NCI-H2029 (cell line): ENCODE measurements at regions not wholly inside any gene's neighbourhood (a gene's known extent, or its start where the extent isn't known, plus 50 kb on each side); places are given as distances from the start of the nearest gene placed in this dataset.
"Not testable (repeated sequence)": the region's sequence is repeated elsewhere in the genome, so short reads cannot be mapped to it uniquely, and the experiment has no call there.

Experiments used
- DNase-seq: peaks from one replicate; lab custom pipeline; 2025; lab: John Stamatoyannopoulos, UW

DNA sequence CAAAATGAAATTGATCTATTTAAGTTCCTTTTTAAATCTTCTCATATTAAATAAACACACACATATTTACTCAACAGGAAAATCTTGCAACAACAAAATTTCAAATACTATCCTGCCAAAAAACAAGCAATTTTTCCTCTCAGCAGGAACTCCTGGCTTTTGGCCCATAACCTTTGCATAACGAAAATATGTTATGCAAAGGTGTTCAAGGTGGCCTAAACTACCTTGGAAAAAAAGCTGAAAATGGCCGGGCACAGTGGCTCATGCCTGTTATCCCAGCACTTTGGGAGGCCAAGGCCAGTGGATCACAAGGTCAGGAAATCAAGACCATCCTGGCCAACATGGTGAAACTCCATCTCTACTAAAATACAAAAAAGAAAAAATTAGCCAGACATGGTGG is 424.3 kb upstream of the ZNF337 start:
- DNase-seq, result not testable (repeated sequence)

GRCh38 chr20:26094498-26094897 is 397.8 kb upstream of the ZNF337 start:
- DNase-seq, result not testable (repeated sequence)

GRCh38 chr20:26091921-26092320 is 395.3 kb upstream of the ZNF337 start:
- not testable (repeated sequence) for DNase-seq

DNA sequence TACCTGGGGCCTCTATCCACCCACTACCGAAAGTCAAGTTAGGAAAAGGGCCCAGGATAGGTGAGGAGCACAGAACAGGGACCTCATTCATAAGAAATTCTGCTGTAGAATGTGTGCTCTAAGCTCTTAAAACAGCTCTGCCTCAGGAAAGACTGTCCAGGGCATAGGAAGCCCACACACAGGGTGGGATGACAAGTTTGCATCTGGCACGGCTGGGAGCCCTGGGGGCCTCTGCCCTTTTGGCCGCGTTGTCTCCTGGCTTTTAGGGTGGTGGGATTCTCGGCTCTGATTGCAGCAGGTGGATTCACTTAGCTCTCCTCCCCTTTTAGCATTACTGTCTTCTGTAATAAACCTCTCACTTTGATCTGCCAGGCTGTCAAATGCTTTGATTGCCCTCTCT is 389.5 kb upstream of the ZNF337 start:
- DNase-seq, result not testable (repeated sequence)

DNA sequence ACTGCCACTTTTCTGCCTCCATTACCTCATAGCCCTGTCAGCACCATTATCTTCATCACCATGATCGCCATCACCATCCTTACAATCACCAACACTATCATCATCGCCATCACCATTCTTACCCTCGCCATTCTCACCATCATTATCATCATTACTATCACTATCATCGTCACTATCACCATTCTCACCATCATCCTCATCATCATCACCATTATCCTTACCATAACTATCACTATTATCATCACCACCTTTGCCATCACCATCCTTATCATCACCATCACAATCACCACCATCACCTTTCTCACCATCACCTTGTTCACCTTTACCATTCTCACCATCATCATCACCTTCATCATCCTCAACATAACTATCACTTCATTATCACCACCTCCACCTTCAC is 377.3 kb upstream of the ZNF337 start:
- not testable (repeated sequence) for DNase-seq

- not testable (repeated sequence) for DNase-seq
Observed at GRCh38 chr20:26059324-26059723, 362.7 kb upstream of the ZNF337 start.

GRCh38 chr20:26058446-26058845 is 361.8 kb upstream of the ZNF337 start:
- not testable (repeated sequence) for DNase-seq

- not testable (repeated sequence) for DNase-seq
Observed at GRCh38 chr20:26057135-26057752, 360.6 kb upstream of the ZNF337 start.

DNA sequence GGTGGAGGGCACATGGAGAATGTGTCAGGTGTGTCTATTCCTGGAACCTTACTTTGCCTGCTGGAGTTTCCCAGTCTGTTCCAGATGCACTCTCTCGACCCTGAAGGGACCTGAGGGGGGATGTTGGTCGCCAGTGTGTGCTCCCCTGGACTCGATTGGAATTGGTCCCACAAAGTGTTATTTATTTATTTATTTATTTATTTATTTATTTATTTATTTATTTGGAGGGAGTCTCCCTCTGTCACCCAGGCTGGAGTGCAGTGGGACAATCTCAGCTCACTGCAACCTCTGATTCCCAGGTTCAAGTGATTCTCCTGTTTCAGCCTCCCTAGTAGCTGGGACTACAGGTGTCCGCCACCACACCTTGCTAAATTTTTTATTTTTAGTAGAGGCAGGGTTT is 329.1 kb upstream of the ZNF337 start:
- not testable (repeated sequence) for DNase-seq

GRCh38 chr20:26010942-26011276 is 314.3 kb upstream of the ZNF337 start:
- DNase-seq, result not testable (repeated sequence)

DNA sequence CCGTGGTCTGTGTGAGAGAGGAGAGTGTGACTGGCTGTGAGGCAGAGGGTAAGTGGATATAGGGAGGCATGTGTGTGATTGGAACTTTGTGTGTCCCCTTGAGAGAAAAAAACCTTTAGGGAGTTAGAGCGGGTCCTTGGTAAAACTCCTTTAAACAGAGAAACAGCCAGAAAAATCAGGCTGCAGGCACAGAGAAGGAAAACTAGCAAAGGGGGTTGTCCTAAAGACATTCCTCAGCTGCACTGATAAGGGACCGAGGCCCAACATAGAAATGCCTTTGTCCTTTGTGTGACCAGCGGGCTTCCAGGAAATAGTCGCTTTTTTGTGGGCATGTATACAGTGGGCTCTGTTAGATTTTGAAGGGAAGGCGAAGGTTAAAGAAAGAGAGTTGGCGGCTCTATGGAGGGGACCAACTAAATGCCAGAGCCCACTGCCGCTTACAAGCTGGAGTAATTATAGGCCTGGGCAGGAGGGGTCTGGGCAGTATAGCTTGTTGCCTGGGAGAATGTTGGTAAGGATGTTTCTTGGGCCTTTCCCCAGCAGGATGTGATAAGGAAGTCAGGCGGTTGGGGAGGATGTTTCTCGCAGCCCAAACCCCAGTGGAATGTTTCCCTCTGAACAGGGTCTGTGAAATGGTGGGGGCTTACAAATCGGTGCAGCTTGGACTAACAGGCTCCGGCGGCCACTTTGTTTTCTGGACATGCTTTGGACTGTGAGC is 313.7 kb upstream of the ZNF337 start:
- not testable (repeated sequence) for DNase-seq

DNA sequence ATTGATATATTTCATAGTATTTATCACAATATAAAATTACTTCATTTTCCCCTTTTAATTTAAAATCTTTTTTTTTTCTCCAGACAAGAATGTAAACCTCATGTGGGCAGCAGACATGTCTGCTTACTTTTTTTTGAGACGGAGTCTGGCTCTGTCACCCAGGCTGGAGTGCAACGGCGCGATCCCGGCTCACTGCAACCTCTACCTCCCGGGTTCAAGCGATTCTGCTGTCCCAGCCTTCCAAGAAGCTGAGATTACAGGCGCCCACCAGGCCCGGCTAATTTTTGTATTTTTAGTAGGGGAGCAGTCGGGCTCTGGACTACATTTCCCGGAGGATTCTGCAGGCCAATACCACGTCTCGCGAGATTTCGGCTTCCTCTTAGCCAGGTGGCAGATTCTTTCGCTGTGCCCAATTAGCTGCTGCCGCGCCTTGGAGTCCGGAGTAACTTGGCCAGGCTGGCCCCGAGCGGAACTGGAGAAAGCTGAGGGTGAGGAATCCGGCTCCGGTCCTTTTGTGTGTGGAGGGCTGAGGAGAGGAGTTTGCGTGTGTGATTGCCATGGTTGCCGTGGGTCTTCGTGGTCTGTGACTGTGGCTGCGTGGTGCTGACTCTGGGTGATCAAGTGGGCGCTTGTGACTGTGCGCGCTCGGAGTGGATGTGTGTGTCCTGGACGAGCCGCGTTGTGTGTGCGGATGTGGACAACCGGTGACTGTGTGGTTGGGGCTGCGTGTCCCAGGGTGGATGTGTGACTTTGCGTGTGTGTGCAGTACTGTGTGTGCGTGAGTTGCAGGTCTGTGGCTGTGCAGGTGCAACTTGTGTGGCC is 313.0 kb upstream of the ZNF337 start:
- DNase-seq, result peak; percentile 76

DNA sequence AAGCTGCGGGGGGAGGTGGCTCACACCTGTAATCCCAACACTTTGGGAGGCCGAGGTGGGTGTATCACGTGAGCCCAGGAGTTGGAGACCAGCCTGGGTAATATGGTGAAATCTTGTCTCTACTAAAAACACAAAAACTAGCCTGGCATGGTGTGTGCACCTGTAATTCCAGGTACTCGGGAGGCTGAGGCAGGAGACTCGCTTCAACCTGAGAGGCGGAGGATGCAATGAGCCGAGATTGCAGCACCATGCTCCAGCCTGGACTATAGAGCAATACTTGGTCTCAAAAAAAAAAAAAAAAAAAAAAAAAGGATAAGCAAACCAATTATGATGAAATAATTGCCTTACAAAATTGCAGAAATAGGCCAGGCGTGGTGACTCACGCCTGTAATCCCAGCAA is 311.4 kb upstream of the ZNF337 start:
- DNase-seq, result not testable (repeated sequence)

DNA sequence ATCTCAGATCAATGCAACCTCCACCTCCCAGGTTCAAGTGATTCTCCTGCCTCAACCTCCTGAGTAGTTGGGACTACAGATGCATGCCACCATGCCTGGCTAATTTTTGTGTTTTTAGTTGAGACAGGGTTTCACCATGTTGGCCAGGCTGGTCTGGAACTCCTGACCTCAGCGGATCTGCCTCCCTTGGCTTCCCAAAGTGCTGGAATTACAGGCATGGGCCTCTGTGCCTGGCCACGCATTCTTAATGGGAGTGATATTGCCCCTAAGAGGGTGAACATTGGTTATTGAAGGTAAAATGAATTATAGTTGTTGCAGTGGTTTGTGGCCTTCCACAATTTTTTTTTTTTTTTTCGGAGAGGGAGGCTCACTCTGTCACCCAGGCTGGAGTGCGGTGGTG is 309.5 kb upstream of the ZNF337 start:
- not testable (repeated sequence) for DNase-seq

DNA sequence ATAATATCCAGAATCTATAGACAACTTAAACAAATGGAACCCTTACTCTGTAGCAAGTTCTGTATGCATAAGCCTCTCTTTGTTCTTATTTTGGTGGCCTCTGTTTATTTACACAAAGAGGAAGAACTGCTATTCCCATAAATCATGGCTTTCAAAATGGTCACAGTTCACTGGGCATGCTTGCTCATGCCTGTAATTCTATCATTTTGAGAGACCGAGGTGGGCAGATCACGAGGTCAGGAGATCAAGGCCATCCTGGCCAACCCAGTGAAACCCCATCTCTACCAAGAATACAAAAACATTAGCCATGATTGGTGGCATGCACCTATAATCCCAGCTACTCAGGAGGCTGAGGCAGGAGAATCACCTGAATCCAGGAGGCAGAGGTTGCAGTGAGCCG is 307.3 kb upstream of the ZNF337 start:
- not testable (repeated sequence) for DNase-seq

GRCh38 chr20:25997367-25998038 is 300.9 kb upstream of the ZNF337 start:
- not testable (repeated sequence) for DNase-seq

- no peak for DNase-seq
Observed at GRCh38 chr20:25992146-25992545, 295.5 kb upstream of the ZNF337 start.

- no peak for DNase-seq
Observed at GRCh38 chr20:25991756-25992130, 295.1 kb upstream of the ZNF337 start.

DNA sequence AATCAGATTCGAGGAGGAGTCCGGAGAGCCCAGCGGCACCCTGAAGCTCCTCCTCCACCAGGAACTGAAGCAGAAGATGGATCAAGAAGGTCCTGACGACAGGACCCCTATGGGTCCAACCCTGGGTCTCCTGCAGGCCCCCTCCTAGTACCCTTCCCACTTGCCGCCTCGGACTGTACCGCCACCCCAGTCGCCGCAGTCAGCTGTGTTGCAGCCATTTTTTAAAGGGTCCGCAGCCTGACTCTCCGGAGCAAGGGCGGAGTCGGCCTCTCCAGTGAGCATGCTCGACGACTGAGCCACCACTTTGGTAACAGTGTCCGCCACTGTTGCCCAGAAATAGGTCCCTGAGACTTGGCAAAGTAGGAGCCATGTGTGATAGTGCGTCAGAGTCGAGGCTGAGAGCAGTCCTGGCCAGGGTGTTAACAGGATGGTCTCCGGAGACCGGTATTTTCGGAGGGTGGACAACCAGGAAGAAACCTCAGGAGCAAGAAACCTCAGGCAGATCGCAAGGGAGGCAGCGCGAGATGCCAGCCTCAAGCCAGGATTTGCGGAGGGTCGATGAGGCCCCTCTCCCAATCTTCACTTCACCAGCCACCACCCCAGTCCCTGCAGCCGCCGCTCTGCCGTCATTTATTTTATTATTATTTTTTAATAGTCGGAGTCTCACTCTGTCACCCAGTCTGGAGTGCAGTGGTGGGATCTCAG is 294.6 kb upstream of the ZNF337 start:
- DNase-seq, result no peak

DNA sequence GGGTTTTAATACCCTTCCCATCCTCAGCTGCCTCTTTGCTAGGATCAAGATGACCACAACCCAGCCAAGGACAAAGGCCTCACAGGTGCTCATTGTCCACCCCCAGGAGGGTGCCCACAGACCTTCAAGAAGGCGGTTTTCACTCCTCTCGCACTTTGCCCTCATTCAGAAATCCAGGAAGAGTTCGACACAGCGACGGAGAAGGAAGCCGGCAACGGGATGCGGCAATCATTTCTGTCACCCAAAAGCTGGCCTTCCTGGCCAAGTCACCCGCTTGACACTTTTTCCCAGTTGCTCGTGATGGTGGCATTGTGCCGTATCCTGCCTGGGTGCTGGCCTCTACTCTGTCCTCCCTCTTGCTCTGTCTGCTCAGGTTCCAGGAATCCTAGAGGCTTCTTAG is 293.0 kb upstream of the ZNF337 start:
- not testable (repeated sequence) for DNase-seq

GRCh38 chr20:25989196-25989595 is 292.5 kb upstream of the ZNF337 start:
- no peak for DNase-seq
